Suppressor macrophage (primary cell): ENCODE measurements at regions not wholly inside any gene's neighbourhood (a gene's known extent, or its start where the extent isn't known, plus 50 kb on each side); places are given as distances from the start of the nearest gene placed in this dataset.

Experiments
- DNase-seq, 4 experiments: peaks; one replicate each; pipeline ENCODE4 v3.0.0-alpha.2; 2020 to 2022

DNA sequence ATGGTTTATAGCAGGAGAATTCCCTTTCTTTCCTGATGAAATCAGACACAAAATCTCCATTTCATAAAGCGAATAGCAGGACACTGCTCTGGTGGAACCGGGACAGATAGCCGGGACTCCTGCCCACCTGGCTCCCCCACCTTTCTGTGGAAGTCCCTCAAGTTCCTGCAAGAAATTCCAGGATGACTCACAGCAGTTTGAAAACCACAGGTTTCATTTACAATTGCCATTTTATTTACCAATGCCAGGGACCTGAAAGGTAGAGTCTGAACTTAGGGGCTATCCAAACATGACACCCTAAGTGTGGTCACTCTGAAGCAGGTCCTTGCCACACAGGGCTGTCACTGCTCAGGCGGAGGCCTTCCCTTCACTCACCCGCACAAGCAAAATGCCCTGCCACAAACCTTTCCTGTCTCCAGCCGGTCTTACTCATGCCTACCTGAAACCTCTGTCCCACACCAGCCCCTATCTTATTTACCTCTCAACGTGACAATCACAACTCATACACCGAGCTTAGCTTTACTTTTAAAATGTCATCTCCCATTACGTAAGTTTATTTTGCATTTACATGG, 63.3 kb upstream of the TAF1L start:
- no peak for DNase-seq

DNA sequence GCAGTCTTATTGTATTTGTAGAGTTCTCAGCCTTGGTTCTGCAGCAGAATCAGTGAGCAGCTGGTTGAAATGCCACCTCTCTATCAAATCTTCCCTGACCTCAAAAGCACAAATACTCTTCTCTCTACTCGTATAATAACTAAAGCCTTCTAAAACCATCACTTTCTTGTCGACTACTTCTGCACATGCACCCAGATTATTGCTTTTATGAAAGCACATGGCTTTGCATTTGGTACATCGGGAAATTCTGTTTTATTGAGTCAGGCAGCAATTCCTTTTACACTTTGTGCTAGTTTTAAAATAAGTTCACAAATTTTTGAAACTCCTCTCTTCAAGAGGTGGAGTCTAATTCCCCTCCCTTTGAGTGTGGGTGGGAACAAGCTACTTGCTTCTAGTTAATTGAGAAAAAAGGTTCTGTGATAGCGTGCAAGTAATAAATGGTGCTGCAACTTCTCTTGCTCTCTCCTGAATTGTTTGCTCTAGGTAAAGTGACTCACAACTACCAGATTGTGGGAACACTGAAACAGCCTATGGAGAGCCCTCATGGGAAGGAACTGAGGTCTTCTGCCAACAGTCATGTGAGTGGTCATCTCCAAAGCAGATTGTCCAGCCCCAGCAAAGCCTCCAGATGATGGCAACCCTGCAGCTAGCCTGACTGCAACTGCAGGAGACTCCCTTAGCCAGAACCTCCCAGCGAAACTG, 66.0 kb upstream of the TAF1L start:
- no peak for DNase-seq

DNA sequence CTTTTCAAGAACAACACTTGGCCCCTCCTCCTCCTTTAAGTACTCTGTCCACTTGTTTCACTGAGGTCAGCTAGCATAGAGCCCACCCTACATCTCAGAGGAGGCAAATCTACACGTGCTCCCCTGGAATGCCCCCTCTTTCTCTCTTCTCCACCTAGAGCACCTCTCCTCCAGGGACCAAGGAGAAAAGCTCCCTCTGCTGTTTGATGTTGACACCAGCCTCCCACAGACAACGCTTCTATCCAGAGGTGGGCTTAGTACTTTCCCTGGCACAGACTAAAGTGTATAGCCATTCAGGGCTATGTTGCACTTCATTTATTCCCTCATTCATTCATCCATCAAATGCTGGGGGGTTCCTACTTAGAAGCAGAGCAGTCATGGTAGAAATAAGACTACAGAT, 68.2 kb upstream of the TAF1L start:
- no peak for DNase-seq

DNA sequence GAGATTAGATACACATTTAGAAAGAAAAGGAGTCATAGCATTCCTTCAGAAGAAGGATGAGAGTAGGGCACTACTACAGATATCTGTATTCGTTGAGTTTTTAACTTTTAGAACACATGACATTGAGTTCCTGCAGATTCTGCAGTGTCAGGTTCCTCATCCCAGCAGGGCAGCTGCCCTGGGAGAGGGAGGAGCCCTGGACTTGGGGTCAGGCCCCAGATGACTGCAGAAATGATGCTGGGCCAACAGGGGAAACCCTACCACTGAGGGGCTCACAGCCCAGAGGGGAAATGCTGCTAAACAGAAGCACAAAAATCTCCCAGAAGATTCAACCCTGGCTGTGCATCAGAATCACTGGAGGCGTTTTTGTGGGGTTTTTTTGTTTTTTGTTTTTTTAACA, 68.9 kb upstream of the TAF1L start:
- DNase-seq, result peak; percentile 3 to 30 (median 20)

DNA sequence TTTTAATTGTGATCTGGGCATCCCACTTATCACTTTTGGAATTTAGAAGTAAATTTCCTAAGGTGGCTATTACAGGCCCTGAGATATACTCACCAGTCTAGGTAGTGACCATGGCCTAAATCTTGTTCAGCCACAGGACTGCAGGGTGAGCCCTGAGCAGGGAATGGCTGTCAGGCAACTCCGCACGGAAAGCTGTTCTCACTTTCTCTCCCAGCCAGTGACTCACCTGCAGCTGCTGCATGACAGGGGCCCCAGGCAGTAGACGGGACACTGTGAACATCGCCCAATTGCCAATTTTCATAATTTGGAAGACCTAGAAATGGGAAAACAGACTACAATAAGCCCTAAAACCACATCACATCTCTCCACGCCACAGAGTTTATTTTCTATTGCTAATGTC, 69.6 kb upstream of the TAF1L start:
- no peak for DNase-seq

DNA sequence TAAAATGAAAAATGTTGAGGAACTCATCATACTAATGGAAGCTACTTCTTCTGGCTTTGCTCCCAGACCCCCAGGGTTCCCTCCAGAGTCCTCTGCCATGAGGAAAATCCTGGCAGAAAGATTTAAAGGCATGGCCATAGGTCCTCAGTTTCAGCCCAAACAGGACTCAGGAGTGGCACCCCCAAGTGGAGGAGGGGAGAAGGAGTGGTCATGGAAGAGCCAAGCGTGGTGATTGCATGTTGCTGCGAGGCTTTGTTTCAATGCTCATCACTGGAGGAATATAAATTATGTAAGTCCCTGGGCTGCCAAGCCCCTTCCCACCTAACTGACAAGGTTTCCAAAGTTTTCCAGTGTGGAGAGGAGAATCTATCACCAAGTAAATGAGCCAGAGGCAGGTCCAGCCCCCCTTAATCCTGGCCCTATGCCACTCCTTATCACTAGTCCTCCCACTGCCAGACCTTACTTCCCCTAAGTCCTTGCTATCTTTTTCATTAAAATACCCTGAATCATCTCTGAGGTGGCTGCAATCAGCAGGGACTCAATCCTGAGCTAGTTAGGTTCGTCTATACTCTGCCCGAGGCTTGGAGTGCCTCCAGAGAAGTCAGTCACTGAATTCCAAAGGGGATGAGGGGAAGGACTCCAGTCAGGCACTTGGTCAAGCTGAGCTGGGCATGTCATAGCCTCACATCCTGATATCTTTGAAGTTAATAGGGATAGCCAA, 70.7 kb upstream of the TAF1L start:
- no peak for DNase-seq

DNA sequence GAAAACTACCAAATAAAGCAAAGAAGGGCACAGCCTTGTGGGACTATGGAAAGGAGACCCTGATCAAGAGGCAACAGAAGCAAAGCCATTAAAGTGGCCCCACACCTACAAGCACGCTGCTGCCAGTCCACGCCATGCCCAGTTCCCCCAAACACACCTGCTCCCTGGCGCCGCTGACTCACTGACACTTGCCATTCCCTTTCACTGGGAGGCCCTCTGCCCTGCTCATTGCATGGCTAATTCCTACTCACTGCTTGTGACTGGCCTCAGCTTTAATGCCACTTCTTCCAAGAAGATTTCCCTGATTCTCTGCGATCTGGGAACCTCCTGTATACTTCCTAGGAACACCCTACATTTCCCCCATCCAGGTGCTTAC, 71.2 kb upstream of the TAF1L start:
- DNase-seq, result no peak

DNA sequence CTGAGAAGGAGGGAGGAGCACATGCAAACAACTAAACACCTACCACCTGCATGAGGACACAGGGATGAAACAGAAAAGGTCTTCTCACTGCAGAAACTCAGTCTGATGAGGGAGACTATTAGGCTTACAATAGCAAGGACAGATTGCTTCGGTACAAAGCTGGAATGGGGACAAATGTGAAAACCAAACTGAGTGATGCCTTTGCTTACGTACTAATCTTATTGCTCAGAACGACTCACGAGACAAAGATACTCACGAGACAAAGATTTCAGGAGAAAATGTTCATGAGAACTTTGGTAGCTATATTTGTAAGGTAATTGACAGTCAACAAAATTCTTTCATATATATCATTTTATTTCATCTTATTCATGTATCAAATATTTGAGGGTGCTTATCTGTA, 71.9 kb upstream of the TAF1L start:
- DNase-seq, result no peak

DNA sequence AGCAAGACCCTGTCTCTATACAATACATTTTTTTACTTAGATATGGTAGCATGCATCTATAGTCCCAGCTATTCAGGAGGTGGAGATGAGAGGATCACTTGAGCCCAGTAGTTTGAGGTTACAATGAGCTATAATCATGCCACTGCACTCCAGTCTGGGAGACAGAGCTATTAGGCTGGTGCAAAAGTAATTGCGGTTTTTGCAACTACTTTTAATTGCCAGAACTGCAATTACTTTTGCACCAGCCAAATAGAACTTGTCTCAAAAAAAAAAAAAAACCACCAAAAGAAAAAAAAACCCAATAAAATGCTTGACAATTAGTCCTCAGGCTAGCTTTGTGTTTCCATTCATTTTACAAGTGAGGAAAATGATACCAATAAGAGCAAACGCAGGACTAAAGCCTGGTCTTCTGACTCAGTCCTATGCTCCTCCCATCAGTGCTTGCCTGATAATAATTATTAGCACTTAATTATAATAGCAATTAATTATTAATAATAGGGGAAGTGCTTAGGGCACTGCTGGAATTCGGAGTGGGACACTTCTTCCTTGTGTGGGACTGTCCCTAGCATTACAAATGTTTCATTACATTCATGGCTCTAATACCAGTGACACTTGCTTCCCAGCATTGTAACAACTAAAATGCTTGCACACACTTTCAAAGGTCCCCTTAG, 73.1 kb upstream of the TAF1L start:
- no peak for DNase-seq

DNA sequence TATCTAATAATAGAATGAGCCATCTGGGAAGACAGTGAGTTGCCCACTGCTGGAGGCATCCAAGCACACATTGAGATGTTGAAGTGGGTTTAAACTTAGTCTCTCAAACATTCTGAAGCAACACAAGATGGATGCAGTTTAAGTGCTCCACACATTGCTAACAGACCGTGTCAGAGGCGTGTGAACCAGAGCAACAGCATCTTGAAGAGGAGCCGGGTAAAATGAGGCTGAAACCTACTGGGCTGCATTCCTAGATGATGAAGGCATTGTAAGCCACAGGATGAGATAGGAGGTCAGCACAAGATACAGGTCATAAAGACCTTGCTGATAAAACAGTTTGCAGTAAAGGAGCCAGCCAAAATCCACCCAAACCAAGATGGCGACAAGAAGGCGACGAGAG, 73.5 kb upstream of the TMEM215 start:
- DNase-seq, result no peak

DNA sequence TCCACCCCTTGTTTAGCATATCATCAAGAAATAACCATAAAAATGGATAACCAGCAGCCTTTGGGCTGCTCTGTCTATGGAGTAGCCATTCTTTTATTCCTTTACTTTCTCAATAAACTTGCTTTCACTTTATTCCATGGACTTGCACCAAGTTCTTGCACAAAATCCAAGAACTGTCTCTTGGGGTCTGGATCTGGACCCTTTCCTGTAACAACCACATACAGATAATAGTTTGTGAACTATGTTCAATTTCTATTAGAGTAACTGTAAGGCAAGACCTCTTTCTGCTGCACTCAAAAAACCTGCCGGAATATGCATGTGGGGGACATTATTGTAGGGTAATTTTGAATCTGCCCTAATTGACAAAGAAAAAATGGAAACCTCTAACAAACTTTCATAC, 66.9 kb upstream of the TMEM215 start:
- DNase-seq, result no peak

DNA sequence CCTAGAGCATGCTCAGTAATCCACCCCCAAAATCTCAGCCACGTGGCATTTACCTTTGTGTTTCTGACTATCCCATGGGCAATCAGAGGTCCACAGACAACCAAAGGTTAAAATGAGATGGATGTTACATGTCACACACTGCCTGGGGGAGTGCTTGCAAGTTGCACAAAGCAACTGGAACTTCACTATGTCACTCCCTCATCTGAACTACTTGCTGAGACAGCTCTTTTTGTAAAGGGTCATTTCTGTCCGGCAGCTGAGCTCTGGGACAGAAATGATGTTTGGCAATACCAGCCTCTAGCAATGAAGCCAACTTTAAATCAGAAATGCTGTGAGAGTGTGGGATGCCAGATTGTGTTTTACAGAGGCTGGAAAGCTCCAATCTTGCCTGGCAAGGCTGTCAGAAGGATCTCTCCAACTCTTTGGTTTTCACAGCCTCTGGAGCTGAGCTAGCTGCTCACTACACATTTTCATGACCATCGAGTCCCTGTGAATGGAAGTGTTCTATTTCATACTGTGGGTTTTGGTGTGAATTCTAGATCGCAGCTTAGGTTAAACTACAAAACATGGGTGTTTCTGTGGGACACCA, 66.3 kb upstream of the TMEM215 start:
- no peak for DNase-seq

DNA sequence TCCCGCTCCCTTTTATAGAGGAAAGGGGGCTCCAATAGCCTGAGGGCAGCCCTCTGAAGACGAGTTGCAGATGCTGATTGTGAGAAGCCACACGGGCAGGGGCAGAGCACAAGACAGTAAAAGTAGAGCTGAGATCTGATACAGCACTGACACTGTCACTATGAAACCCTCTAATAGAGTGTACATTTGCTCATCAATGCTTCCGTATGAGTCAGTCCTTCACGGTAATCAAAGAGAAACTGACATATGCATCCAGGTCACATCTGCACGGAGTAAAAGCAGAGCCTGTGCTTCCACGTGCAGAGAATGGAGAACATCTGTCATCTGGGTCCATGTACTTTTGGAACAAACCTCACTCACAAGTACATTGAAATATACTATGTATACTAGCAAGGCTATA, 60.6 kb upstream of the TMEM215 start:
- no peak for DNase-seq

DNA sequence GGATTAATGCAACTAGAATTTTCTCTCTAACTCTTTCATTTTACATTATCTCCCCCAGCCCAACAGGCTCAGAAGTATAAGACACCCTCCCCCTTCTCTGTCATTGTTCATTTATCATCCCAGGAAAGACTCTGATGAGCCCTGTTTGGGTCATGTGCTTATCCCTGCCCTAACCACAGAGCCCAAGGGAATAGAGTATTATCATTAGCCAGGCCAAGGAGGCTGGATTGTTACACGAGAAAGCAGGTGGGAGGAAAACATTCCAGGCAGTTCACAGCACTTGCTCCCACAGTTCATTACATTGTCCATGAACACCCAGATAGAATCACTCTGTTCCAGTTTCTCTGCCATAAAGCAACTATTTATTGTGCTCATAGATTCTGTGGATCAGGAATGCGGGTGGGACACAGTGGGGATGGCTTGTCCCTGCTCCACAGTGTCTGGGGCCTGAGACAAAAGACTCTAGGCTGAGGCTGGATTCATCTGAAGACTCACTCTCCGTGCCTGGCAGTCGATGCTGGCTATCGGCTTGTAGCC, 59.5 kb upstream of the TMEM215 start:
- DNase-seq, result no peak

DNA sequence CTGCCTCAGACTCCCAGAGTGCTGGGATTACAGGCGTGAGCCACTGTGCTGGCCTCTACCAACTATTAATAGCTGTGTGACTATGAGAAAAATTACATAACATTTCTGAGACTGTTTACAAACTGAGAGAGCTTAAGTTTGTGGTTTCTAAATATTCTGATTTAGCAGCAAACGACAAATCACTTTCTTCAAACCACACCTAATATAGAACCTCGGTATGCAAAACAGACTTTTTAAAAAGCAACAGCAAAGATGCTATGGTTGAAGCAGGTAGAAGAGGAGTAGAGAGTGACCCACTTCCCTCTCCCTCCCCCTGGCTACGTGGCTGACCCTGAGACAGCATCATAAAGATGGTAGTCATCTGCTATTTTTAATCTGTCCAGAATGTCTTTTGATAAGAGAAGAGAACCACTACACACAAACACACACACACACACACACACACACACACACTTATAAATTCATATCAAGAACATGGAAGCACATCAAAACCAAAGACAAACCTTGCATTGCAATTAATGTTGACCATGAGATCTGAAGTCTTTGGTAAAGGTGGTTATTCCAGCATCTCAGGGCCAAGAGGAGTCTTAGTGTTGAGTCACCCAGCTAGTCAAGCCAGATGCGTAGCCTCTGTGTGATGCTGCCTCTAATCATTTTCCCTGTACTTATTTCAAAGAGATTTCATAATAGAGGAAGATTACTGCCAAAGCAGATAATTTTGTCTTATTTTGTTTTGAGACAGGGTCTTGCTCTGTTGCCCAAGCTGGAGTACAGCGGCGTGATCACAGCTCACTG, 58.1 kb upstream of the TMEM215 start:
- DNase-seq, result no peak

DNA sequence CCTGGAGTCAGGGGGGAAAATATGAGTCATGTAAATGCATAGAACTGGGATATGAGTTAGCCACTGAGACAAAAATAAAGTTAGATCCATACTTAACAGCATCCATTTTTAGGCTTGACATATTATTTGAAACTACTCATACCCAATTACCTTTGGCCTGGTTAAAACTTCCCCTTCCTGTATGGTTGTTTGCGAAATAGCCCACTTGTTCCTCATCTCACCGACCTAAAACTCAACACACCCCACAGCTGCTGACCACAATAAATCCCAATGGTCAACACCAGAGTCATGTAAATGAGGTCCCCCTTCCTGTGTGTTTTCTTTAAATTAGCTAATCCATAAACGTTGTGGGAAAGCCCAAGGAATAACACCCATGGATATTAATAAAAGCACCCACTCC, 55.2 kb upstream of the TMEM215 start:
- DNase-seq, result peak; percentile 35 to 76 (median 64)
